Astrocyte of the spinal cord (primary cell): ENCODE measurements at regions not wholly inside any gene's neighbourhood (a gene's known extent, or its start where the extent isn't known, plus 50 kb on each side); places are given as distances from the start of the nearest gene placed in this dataset.
A peak's percentile ranks its signal among the peaks of the same experiment; 100 is the strongest.

Experiments
- DNase-seq: peaks from one replicate; pipeline ENCODE4 v3.0.0; 2011; ENCODE audit warnings: low read depth, low spot score
- H3K4me3 ChIP-seq: 2 replicates; pipeline ENCODE4 v1.5.1; 2011; ENCODE audit warnings: low read depth, mild to moderate bottlenecking, low read length, moderate library complexity
- in situ Hi-C: cut with HindIII; loops from 2 replicates; pipeline ENCODE4 v1.10.0; 2017; ENCODE audit warnings: low sequenced_read_pairs
- TF ChIP-seq, protein P1 (sequence below): IDR thresholded peaks from 2 replicates; pipeline ENCODE4 v1.5.1; 2012; ENCODE audit warnings: low read depth, mild to moderate bottlenecking, low read length, inconsistent platforms

DNA sequence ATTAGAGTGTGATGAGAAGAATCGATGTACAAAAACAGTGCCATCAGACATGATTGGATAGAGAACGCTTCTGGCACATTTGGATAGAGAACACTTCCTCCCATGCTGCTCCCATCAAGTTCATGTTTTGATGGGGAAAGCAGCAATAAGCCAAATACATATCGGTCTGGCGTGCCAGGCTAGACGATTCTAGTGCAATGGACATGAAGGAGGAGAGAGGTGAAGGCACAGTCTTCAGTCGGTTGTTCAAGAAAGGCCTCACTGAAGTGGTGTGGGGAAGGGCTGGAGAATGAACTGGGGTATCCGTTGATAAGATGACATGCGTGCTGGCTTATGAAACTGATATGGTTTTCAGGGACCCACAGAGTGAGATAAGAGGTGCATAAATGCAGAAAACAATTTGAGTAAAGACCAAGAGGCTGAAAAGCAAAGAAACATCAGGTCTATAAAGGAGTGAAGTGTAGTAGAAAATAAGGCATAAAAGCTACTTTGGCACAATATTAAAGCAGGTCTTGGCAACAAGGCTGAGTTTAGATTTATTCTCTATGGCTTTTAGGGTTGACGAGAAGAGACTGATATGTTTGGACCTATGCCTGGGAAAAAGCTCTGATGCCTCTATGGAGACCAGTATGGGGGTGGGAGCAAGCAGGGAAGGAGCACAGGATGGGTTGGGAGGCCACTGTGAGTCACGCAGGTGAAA lies 117.6 kb upstream of the PIEZO2 start:
- in situ Hi-C loops = no loop called here
- TF ChIP-seq, protein P1, sequence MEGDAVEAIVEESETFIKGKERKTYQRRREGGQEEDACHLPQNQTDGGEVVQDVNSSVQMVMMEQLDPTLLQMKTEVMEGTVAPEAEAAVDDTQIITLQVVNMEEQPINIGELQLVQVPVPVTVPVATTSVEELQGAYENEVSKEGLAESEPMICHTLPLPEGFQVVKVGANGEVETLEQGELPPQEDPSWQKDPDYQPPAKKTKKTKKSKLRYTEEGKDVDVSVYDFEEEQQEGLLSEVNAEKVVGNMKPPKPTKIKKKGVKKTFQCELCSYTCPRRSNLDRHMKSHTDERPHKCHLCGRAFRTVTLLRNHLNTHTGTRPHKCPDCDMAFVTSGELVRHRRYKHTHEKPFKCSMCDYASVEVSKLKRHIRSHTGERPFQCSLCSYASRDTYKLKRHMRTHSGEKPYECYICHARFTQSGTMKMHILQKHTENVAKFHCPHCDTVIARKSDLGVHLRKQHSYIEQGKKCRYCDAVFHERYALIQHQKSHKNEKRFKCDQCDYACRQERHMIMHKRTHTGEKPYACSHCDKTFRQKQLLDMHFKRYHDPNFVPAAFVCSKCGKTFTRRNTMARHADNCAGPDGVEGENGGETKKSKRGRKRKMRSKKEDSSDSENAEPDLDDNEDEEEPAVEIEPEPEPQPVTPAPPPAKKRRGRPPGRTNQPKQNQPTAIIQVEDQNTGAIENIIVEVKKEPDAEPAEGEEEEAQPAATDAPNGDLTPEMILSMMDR = no peak
- no peak for DNase-seq
- H3K4me3 ChIP-seq = no peak overlapping the region

DNA sequence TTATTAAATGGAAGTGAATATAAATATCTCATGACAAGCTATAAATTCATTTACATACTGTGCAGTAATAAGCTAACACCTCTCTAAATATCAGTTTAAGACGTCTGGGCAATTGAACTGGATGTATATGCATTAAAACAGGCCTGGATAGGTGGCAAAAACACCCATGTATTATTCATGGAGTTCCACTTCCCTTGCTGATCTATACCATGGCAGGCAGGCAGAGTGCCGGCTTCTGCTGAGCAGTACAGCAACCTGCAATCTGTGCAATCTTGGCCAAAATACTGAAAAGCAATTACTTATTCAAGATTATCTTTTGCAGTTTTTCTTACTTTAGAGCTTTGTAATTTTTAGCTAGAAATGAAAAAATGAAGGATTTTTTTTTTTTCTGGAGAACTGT lies 112.1 kb upstream of the PIEZO2 start:
- TF ChIP-seq, protein P1 = no peak
- no peak overlapping the region for H3K4me3 ChIP-seq
- in situ Hi-C loops = no loop called here
- DNase-seq = no peak

DNA sequence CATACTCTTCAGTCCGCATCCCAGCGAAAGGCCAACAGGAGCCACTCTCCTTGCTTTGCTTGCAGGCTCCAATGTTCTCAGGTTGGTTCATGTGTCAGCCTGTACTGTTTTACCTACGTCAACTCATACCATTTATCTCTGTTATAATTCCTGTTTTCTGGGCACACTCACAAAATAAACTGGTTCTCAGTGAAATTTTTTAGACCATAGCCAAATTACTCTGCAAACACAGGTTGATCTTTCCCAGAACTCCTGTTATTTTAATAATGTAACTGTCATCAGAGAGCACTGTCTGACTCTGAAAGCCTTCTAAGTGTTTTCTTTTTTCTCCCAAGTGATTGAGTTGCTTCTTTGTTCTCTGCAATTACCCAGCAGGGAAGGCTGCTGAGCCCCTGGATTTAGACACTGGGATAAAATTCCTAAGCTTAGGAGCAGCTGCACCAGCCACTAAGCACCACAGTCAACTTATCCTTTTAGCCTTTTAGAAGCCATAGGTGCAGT lies 111.6 kb upstream of the PIEZO2 start:
- no peak overlapping the region for H3K4me3 ChIP-seq
- TF ChIP-seq, protein P1 = no peak
- peak; percentile 52 for DNase-seq
- in situ Hi-C loops = no loop called here

DNA sequence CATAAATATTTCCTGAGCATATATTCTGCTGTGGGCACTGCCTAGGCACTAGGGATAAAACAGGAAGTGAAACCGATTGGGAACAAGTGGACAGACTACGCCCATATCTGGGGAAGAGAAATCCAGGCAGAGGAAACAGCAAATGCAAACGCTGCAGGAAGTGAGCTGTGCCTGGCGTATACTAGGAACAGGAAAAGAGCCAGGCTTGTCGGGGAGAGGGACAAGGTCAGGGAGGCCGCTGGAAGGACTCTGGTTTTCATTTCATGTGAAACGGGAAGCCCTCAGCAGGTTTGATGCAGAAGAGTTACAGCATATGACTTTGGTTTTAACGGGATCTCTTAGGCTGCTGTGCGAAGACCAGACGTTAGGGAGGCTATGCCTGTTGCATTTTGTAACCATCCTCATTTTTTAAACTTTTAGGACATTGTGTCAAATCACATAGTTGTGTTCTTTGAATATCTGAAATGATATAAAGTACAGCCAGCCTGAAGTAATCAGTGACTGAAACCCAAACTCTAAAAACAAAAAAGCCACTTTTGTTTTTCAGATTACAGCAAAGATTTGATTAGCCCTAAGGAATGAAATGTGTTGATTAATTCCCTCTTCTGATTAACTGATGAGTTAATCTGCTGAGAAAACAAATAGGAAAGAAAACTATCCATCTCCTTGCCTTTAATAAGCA lies 110.2 kb upstream of the PIEZO2 start:
- no peak for DNase-seq
- TF ChIP-seq, protein P1 = no peak
- in situ Hi-C loops = no loop called here
- no peak overlapping the region for H3K4me3 ChIP-seq

DNA sequence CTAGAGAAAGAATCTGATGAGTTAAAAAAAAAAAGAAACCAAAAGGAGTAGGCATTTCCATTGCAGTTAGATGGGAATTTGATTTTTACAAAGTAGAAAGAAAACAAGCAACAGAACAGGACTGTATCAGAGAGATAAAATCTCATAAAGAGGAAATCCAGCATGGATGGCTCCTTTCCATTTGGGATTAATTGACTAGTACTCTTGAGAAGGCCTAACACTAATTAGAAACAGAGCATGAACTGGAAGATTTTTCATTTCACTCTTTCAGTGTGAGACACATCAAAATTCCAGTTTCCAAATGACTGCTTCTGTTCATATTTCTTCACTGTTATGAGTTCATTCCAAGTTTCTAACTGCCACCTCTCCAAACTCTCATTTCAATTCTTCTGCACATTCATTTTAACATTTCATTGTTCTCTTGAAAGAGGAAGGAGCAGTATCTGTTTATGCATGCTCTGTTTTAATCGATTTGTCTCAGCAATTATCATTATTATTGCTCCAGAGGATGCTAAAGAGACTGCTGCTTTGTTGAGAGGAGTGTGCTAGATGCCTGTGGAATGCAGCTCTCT lies 108.8 kb upstream of the PIEZO2 start:
- no peak for DNase-seq
- in situ Hi-C loops = no loop called here
- TF ChIP-seq, protein P1 = no peak
- H3K4me3 ChIP-seq = no peak overlapping the region

DNA sequence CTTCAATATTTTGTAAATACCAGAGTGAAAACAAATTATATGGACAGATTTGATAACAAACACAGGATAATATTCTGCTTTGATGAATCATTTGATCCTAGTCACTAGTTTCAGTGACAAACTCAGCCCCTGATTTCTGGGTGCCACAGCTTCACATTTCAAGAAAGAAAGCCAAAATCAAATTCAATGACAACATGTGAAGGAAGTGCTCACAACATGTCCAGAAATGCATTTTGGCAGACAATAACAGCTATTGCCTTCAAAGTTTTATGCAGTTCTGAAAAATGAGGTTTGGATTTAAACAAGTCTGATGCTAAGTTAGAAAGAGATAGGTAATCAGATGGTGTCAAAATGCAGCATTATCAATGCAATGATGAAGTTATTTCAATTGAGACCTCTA lies 106.9 kb upstream of the PIEZO2 start:
- no peak for DNase-seq
- TF ChIP-seq, protein P1 = no peak
- H3K4me3 ChIP-seq = no peak overlapping the region
- in situ Hi-C loops = no loop called here
